NCI-H2196 (cell line): ENCODE measurements at regions not wholly inside any gene's neighbourhood (a gene's known extent, or its start where the extent isn't known, plus 50 kb on each side); places are given as distances from the start of the nearest gene placed in this dataset.

ENCODE experiments used
- DNase-seq: peaks from one replicate; lab custom pipeline; 2025; ENCODE audit not compliant: unreplicated experiment; lab: John Stamatoyannopoulos, UW

GRCh38 chr5:2658881-2659470 lies 92.5 kb downstream of the IRX2 start:
- no peak for DNase-seq

GRCh38 chr5:2658447-2658846 lies 93.0 kb downstream of the IRX2 start:
- no peak for DNase-seq

DNA sequence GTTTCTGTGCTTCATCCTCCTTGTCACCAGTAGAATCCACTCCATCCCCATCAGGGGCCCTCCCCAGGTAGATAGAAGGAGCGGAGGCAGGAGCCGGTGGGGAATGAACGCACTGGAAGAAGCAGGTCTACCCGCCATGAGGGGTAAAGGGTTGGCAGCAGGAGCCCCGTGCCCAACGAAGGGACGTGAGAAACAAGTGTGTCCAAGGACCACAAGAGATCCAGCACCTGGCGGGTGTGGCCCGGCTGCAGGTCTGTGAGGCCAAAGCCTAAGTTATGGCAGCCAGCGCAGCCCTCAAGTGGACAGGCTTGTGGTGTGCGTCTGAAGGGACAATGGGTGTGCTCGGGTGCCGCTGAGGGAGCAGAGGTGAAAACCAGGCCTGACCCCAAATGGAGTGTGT lies 94.3 kb downstream of the IRX2 start:
- no peak for DNase-seq

DNA sequence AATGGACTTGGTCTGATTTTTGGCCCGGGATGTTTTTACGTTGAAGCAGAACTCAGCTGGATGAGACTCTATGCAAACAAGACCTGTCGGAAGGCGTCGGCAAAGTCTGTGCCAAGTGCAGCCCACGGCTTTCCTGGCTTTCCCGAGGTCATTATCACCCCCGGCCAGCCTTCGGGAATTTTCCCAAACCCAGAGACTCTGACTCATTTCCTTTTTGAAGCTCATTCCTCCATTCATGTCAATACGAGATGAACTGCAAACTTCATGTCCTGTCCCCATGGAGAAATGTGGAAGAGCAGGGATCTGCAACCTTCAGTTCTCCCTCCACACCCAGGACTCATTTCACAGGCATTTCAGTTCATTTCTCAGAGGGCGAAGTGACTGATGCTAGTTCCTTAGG lies 95.3 kb downstream of the IRX2 start:
- no peak for DNase-seq

GRCh38 chr5:2653991-2654390 lies 97.5 kb downstream of the IRX2 start:
- DNase-seq, result no peak

DNA sequence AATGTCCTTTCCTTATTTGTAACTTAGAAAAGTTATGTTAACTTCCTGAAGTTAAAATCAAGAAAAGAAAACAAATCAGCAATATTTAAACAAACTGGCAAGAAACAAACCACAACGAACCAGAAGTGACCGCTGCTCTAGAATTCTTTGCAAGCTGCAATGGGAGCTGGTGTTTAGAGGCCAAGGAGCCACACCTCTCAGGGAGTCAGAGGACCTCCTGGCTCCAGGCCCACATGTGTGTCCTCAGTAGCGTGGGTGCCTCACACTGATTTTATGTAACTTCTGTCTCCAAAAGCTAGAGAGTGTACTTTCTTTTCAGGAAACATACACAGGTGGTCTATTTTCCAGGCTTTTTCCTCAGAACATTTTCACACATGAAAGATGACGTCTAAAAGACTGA lies 100.4 kb downstream of the IRX2 start:
- no peak for DNase-seq

DNA sequence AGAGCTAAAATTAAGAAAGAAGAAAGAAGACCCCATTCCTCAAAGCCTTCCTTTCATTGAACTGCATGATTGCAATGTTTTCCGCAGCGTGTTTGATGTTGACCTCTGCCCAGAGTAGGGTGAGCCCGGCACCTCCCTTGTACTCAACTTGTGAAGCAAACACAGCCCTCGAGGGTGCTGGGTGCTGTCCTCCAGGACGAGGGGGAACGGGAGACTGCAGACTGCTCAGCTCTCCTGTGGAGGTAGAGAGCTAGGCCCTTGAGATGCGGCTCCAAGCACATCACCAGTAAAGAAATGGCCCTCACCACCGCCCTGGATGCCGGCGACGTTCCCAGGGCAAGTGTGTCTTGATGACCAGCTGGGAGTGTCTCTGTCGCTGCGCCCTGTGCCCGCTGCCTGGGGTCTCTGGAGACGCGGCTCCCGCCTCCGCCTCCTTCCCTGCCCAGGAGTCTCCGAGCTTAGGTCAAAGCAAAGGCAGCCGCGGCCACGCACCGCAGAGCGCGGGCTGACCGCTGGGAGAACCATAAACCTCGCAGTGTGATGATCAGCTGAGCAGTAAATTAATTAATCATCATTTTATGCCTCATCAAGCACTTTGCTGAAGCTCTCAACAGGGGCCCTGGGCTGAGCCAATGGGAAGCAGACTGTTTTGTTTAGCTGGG lies 108.7 kb downstream of the IRX2 start:
- no peak for DNase-seq

DNA sequence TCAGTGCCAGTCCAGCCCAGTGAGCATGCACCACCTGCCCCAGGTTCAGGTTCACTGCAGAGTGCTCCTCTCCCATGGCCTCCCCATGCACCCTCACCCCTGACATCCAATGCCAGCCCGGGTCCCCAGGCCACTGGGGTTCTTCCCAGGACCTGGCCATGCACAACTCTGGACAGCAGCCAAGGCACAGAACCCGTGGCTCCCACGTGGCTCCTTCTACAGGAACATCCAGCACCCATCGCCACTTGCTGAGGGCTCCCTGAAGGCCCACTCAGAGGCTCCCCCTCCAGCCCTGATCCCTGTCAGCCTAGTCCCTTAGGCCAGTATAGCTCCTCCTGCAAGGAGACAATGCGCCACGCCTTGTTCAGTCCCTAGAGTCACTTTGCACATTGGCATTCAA lies 110.8 kb downstream of the IRX2 start:
- DNase-seq, result no peak

- DNase-seq, result no peak
Observed at GRCh38 chr5:2639425-2639824, 112.1 kb downstream of the IRX2 start.

DNA sequence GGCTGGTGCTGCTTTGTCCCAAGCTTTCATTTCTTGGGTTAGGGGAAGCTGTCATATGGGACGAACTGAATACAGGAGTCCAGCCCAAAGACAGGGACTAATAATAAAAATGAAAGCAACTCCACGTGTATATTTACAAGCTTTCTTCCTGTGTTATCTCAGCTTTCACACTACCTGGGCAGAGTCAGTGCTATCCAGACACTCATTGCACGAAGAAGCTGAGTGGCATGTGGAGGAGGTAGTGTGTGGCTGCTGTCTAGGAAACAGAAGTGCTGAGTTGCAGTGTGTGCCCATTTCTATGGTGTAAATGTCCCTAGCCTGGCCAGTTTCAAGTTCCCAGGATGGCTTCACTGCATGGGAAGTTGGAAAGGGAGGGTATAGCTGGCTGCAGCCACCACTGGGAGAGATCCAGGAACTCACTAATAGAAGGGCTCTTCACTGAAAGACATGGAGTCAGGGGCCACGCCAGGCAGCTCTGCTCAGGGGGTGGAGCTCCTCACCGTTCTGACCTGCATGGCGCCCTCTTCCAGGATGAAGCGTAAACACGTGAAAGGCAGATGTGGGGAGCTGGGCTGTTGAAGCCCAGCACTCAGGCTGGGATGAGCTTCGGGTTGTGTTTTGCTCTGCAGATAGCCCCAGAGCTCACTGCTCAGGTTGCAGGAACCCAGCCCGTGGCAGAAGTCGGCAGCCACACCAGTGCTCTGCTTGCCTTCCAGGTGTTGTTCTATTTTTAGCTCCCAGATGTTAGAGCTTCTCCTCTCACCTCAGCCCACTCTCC lies 116.9 kb downstream of the IRX2 start:
- no peak for DNase-seq

GRCh38 chr5:2633992-2634391 lies 117.5 kb downstream of the IRX2 start:
- no peak for DNase-seq

GRCh38 chr5:2631758-2632157 lies 119.7 kb downstream of the IRX2 start:
- no peak for DNase-seq

- DNase-seq, result no peak
Observed at GRCh38 chr5:2629045-2629444, 122.4 kb downstream of the IRX2 start.

DNA sequence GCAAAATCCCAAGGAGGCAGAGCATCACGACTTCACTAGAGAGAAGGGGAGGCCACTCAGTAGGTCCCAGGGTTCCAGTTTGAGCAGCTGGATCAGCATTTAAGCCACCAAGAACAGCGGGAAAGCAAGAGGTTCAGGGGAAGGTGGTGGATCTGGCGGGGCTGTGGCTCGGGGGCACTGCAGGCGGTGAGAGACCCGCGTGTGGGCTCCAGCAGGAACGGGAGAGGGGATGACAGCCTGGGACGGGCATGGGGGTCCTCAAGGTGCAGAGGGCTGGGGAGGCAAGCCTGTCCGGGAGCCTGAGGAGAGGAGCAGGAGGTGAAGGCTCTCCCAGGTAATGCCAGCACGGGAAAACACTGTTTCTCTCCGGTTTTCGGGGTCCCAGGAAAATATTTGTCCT lies 123.6 kb downstream of the IRX2 start:
- DNase-seq, result no peak

DNA sequence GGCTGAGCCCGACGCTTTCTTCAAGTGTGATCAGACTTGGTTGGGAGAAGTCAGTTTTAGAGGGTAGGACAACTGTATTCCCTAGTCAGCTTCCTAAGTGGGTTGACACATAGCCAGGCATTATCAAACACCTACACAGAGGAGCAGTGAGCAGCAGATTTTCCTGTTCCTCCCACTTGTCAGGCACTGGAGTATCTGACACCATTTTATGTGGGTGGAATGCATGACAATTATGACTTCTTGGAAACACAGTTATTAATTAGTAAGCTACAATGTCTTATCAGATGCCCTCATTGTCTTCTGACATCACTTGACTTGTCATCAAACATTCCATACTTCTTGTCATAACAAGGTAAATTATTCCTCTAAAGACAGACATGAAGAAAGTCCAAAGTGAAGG lies 124.9 kb downstream of the IRX2 start:
- no peak for DNase-seq

- DNase-seq, result no peak
Observed at GRCh38 chr5:2622866-2623265, 128.6 kb downstream of the IRX2 start.

DNA sequence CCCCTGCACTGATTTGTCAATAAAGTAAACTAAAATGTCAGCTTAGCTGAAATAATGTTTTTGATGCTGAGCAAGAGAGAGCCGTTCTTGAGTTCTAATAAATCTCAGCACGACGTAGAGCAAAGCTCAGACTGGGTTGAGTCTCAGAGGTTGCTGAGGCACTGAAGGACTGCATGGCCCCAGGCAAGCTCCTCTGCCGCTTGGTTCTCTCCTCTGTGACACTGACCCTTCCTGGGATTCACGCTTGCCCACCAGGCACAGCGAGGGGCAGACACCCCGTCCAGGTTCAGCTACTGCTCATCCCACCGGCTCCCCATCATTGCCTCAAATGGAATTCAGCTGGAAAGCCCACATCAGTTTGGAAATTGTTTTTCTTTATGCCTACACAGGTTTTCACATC lies 129.8 kb downstream of the IRX2 start:
- no peak for DNase-seq

DNA sequence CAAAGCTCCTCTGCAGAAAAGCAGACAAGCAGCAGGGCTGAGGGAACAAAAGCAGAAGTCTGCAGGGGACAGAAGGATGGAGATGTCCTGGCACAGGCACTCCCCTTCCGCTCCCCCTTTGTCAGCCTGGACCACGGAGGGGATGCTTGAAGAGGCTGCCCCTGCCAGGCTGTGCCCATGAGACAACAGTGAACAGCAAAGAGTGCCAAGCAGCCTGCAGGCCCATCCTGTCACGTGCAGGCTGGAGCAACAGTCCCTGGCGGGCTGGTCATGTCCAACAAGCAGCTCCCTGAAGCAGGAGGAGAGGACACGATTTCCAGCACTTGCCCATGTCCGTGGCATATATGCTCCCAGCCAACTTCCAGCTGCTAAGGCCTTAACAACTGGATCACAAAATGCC lies 132.3 kb downstream of the IRX2 start:
- no peak for DNase-seq

DNA sequence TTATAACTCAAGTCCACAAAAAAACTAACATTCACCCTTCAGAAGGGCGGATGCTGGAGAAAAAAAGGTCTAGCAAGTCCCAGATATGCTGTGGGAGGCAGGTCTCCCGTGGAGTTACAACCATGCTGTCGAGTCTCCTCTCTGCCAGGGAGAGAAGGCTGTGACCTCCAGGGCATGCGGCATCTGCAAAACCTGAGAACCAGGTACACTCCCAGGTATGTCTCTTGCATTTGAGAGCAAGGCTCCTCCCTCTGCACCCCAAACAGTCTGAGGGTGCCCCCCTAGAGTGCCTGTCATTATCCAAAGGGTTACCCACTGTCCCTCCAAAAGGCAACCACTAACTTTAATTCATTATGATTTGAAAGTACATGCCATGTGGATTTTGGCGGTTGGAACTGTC lies 134.0 kb downstream of the IRX2 start:
- DNase-seq, result no peak

DNA sequence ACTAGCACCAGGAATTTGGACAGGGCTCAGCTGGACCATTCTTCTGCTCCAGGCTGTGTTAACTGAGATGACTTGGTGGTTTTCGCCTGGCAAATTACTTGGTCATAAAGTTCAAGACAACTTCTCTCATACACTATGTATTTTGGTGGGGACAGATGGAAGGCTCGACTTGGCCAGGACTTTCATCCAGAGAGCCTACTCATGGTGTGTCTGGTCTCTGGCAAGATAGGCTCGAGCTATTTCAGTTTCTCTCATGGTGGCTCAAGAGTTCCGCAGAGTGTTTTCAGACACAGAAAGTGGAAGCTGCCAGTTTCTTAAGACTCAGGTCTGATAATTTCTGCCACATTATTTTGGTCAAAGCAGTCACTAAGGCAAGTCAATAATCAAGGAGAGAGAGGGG lies 135.6 kb downstream of the IRX2 start:
- no peak for DNase-seq

GRCh38 chr5:2614571-2614970 lies 136.9 kb downstream of the IRX2 start:
- no peak for DNase-seq

DNA sequence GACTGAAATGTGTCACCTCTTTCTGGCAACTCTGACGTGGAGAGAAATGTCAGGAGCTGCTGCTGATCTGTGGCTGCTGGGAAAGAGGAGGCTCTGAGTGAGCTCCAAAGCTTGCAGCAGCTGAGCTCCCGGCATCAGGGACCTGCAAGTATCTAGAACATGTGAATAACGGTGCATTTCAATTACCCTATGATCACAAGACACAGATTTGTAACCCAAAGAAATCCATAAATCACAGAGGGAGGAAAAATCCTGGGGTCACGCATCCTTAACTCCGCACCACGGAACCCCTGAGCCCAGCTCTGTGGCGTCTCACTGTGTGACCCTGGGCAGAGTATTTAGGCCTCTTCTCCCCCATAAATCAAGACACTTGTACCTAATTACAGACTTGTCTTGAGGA lies 139.8 kb downstream of the IRX2 start:
- no peak for DNase-seq

DNA sequence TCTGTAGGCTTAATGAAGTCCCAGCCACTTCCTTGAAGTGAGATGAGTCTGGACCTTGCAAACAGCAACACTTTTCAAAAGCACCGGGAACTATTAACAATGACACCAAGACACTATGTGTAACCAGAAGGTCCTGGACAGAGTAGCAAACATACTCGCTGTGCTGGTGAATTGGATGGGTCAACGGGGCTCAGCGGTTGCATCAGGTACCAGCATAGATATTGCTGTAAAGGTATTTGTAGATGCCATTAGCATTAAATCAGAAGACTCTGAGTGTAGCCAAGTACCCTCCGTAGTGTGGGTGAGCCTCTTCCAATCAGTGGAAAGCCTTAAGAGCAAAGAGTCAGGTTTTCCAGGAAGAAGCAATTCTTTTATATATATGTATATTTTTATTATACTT lies 140.5 kb downstream of the IRX2 start:
- no peak for DNase-seq
